Endodermal cell (in vitro differentiated cells): ENCODE measurements at regions not wholly inside any gene's neighbourhood (a gene's known extent, or its start where the extent isn't known, plus 50 kb on each side); places are given as distances from the start of the nearest gene placed in this dataset.

Experiments used
- DNase-seq: peaks from one replicate; pipeline ENCODE4 v3.0.0-alpha.2; 2017
- H3K27ac ChIP-seq: 2 replicates; pipeline ENCODE4 v1.5.1; 2013; ENCODE audit warnings: mild to moderate bottlenecking, low read depth, low read length, moderate library complexity
- H3K27me3 ChIP-seq: 2 replicates; pipeline ENCODE4 v1.6.1; 2013; ENCODE audit warnings: mild to moderate bottlenecking, low read length, moderate library complexity; ENCODE audit not compliant: insufficient read depth, control insufficient read depth, poor library complexity, severe bottlenecking
- H3K36me3 ChIP-seq: 2 replicates; pipeline ENCODE4 v1.7.0; 2013; ENCODE audit warnings: mild to moderate bottlenecking, low read length, moderate library complexity; ENCODE audit not compliant: control insufficient read depth, insufficient read depth
- H3K4me1 ChIP-seq: one replicate; pipeline ENCODE4 v1.7.0; 2013; ENCODE audit warnings: low read length; ENCODE audit not compliant: control insufficient read depth, insufficient read depth
- H3K4me3 ChIP-seq: 2 replicates; pipeline ENCODE4 v1.5.1; 2013; ENCODE audit warnings: mild to moderate bottlenecking, low read length, moderate library complexity
- H3K9ac ChIP-seq: 2 replicates; pipeline ENCODE4 v1.6.1; 2013; ENCODE audit warnings: mild to moderate bottlenecking, low read length, moderate library complexity; ENCODE audit not compliant: poor library complexity, severe bottlenecking; ENCODE audit errors: extremely low read depth
- H3K9me3 ChIP-seq: 2 replicates; pipeline ENCODE4 v1.6.1; 2013; ENCODE audit warnings: mild to moderate bottlenecking, low read length, moderate library complexity; ENCODE audit not compliant: control insufficient read depth
- H3K27ac Mint-ChIP-seq: 2 replicates; pipeline ENCODE4 v1.8.0; 2020; ENCODE audit warnings: mixed read lengths
- H3K27me3 Mint-ChIP-seq: 2 replicates; pipeline ENCODE4 v1.8.0; 2021; ENCODE audit warnings: mild to moderate bottlenecking, mixed read lengths; ENCODE audit not compliant: insufficient read depth
- H3K36me3 Mint-ChIP-seq: 2 replicates; pipeline ENCODE4 v1.8.0; 2020; ENCODE audit warnings: low read depth, mixed read lengths
- H3K4me1 Mint-ChIP-seq: 2 replicates; pipeline ENCODE4 v1.8.0; 2020; ENCODE audit warnings: mixed read lengths
- H3K4me3 Mint-ChIP-seq: 2 replicates; pipeline ENCODE4 v1.8.0; 2020; ENCODE audit warnings: mild to moderate bottlenecking, moderate library complexity, mixed read lengths
- H3K9me3 Mint-ChIP-seq: 2 replicates; pipeline ENCODE4 v1.8.0; 2020; ENCODE audit warnings: mild to moderate bottlenecking, mixed read lengths
- CTCF ChIP-seq: fragments of 200-600 bp; sonication (generic); conservative IDR thresholded peaks from 2 replicates; pipeline ENCODE4 v1.5.0; 2021; ENCODE audit warnings: antibody characterized with exemption, mild to moderate bottlenecking
- WGBS, 2 experiments: methylation state at CpG; one replicate each; pipeline versions ENCODE4 v1.1.5 to v1.1.7; 2013; ENCODE audit warnings: missing lambda C conversion rate in 2 of 2, mixed read lengths in 1 of 2; ENCODE audit not compliant: insufficient coverage in 1 of 2, insufficient read length in 1 of 2; 5-methylcytosine and 5-hydroxymethylcytosine counted together

- H3K4me1 Mint-ChIP-seq = peaks cover 3% of the 10 kb centered on the region
- no peak for DNase-seq
- Histone ChIP-seq H3K9me3 (no peaks in the 10 kb centered on the region), H3K4me3 (no peak overlapping the region), H3K4me1 (no peaks in the 10 kb centered on the region), H3K9ac (no peak overlapping the region), H3K36me3 (no peaks in the 10 kb centered on the region), H3K27me3 (no peaks in the 10 kb centered on the region), H3K27ac (no peak overlapping the region)
- H3K4me3 Mint-ChIP-seq = no peak overlapping the region
- H3K9me3 Mint-ChIP-seq = no peaks in the 10 kb centered on the region
- WGBS, 2 experiments = 89 to 100% methylated on average over 1 of the region's 1 CpG
- no peak for TF ChIP-seq CTCF
- H3K27me3 Mint-ChIP-seq = no peaks in the 10 kb centered on the region
- H3K36me3 Mint-ChIP-seq = no peaks in the 10 kb centered on the region
- H3K27ac Mint-ChIP-seq = no peak overlapping the region
Observed at GRCh38 chr3:115279939-115280338, 132.9 kb upstream of the ZBTB20 start.

GRCh38 chr3:115280506-115280905 lies 133.4 kb upstream of the ZBTB20 start:
- no peak for TF ChIP-seq CTCF
- H3K27me3 Mint-ChIP-seq = no peaks in the 10 kb centered on the region
- no peak overlapping the region for H3K27ac Mint-ChIP-seq
- Histone ChIP-seq H3K4me1 (no peaks in the 10 kb centered on the region), H3K4me3 (no peak overlapping the region), H3K9ac (no peak overlapping the region), H3K36me3 (no peaks in the 10 kb centered on the region), H3K27me3 (no peaks in the 10 kb centered on the region), H3K9me3 (no peaks in the 10 kb centered on the region), H3K27ac (no peak overlapping the region)
- H3K9me3 Mint-ChIP-seq = no peaks in the 10 kb centered on the region
- H3K4me1 Mint-ChIP-seq = peaks cover 3% of the 10 kb centered on the region
- WGBS, 2 experiments = 94% methylated on average over 2 to 3 of the region's 3 CpGs
- DNase-seq = no peak
- H3K36me3 Mint-ChIP-seq = no peaks in the 10 kb centered on the region
- H3K4me3 Mint-ChIP-seq = no peak overlapping the region

- Histone ChIP-seq H3K4me1 (no peaks in the 10 kb centered on the region), H3K9ac (no peak overlapping the region), H3K27ac (no peak overlapping the region), H3K36me3 (no peaks in the 10 kb centered on the region), H3K4me3 (no peak overlapping the region), H3K9me3 (no peaks in the 10 kb centered on the region), H3K27me3 (no peaks in the 10 kb centered on the region)
- Mint-ChIP-seq H3K4me1 (peaks cover 3% of the 10 kb centered on the region), H3K36me3 (no peaks in the 10 kb centered on the region), H3K4me3 (no peak overlapping the region), H3K9me3 (no peaks in the 10 kb centered on the region), H3K27me3 (no peaks in the 10 kb centered on the region), H3K27ac (no peak overlapping the region)
- TF ChIP-seq CTCF = no peak
- no peak for DNase-seq
- WGBS, 2 experiments = 81 to 86% methylated on average over 3 to 4 of the region's 4 CpGs
Observed at GRCh38 chr3:115281697-115282675, 134.9 kb upstream of the ZBTB20 start.
